NCI-H1436 treated with DMSO at 0.1 percent for 48 hours (cell line): ENCODE measurements at regions not wholly inside any gene's neighbourhood (a gene's known extent, or its start where the extent isn't known, plus 50 kb on each side); places are given as distances from the start of the nearest gene placed in this dataset.

Experiments
- DNase-seq: peaks from one replicate; lab custom pipeline; 2025; lab: John Stamatoyannopoulos, UW

DNA sequence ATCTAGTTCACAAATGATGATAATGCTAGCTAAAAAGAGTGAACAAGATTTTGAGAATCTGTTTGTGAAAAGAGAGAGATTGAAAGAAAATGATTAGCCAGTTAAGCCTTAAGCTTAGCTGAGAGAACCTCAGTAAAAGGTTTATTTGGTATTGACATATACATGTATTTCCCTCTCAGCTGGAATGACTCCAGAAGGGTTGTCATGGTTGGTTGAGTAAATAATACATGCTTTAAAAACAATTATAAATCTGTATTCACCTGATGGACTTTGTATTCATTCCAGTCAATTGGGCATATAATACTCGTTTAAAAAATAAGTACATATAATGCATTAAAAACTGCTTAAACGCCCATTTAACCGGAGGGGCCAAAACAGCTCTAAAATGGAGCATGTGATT lies 181.4 kb downstream of the GRB14 start:
- DNase-seq, result no peak

DNA sequence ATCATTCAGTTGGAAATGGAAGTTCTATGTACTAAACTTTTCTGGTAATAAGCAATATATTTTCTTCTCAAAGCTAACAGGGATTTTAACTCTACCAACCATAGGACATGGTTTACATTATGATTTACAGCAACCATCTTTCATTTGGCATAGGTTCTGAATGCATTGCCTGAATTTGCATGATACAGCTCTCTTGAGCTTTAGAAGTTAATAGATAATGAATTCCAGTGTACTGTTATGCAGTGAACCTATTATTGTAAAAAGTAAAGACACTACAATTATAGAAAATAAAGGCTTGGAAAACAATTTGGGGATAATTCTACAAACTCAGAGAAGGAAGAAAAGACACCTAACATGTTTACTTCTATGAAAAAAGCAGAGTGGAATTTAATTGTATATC lies 182.0 kb downstream of the GRB14 start:
- DNase-seq, result no peak

DNA sequence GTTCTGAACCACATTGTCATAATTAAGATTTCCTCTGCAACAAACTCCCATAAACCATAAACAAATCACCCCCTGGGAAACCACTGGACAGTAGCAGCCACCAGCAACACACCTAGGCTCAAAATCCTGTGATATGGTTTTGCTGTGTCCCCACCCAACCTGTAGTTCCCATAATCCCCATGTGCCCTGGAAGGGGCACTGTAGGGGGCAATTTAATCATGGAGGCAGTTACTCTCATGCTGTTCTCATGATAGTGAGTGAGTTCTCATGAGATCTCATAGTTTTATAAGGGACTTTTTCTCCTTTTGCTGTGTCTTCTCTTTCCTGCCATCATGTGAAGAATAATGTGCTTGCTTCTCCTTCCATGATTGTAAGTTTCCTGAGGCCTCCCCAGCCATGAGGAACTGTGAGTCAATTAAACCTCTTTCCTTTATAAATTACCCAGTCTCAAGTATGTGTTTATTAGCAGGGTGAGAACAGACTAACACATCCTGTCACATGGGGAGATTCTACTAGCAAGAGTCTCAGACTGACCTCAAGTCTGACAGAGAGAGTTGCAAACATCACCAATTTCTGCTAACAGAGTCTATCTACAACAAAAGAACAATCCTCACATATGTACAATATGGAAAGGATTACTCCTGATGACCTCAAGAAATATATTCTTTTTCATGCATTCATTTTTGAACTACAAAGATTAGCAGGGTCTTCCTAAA lies 182.6 kb downstream of the GRB14 start:
- DNase-seq, result no peak

DNA sequence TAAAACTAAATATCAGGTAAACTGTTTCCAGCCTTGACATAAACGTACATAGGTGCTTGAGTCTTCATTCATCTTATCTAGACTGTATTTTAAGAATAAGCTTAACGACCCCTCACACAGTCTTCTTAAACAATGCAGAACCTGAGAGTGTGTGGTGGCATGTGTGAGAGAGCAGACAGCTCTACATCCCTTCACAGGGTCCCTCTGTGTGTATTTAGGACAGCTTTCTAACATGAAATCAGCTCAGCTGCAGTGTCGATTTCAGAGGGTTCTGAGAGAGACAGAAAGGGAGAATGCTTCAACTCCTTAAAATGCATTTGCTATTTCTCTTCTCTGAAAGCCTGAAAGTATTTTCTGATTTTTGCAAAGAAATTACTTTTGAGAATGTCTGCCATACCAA lies 185.2 kb downstream of the GRB14 start:
- no peak for DNase-seq

DNA sequence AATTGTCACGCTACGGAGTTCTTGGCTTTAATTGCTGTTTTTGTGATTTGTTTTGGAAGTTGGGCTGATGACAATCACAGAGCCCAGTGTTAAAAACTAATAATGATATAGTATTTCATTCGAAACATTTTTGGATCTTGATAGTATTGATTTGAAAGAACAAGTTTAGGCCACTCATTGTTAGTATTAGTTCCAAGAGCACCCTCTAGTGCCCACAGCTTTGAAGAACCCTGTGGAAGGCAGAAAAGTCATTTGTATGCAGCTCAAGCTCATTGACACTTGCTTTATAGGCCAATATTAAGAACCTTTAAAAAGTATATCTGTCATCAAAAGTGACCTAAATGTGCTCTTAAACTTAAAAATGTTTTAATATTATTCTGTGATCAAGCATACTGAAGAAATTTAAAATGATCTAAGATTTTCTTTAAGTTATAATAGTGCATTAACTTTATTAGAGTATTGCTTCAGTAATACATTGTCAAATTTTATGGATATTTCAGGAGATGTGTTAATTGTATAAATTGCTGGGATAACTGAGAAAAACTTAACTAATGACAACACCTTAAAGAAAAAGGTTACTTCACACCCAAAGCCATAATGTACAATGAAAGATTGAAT lies 191.0 kb downstream of the GRB14 start:
- peak; percentile 48 for DNase-seq

DNA sequence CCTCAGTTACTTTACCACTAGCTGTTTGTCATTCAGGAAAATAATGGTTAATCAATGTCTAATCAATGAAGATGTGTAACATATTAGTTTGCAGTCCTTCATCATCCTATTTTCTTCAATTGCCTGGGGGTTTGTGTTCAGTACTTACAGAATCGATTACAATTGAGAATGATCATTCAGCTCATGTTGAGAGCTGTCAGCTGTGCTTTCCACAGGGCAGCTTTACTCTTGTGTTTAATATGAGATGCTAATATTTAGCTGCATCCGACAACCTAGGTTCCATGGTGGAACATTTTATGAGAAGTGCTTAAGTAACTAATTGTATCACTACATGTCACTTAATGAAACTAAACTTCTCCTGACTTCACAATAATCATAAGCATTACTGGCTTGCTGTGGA lies 191.9 kb downstream of the GRB14 start:
- DNase-seq, result no peak

DNA sequence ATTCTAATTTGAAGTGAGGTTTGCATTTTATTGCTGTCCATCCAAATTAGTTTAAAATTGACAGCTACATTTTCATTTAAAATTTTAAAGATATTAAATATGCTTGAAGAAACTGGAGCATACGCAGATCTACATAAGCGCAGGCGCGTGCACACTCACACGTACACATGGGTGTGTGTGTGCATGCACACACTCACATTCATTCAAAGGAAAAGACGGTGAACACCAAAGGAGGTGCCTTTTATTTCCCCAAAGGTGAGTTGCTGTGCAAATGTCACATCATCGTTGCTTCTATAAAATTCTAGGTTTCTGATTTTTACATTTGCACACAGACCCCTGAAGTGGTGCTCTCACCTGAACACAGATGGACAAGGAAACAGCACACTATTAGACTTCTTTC lies 194.2 kb downstream of the GRB14 start:
- DNase-seq, result no peak

DNA sequence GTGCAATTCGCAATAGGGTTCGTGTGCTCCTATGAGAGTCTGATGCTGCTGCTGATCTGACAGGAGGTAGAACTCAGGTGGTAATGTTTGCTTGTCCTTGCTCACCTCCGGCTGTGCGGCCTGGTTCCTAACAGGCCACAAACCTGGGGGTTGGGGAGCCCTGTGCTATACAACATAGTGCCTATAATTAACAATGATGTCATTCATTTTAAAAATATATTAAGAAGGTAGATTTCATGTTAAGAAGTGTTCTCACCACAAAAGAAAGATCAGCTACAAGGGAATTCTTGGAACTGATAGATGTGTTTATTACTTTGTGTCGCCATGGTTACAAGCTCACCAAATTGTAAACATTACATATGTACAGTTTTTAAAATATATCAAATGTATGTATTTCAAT lies 200.5 kb downstream of the GRB14 start:
- DNase-seq, result no peak

DNA sequence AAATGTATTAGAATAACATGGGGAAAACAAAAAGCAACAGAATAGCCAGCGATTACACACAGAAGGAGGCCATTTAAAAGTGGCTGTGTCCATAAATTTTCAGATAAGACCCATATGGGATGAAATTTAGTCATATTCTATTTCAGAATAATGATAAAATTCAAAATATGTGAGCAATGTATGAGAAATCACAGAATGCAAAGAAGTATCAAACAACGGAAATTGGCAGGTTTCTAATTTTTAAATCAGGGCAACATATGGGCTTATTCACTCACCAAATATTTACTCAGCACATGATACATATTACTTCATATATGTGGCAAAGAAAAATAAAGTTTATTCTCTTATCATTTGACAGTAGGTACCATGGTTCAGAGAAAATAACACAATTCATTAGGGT lies 208.5 kb downstream of the GRB14 start:
- DNase-seq, result no peak

DNA sequence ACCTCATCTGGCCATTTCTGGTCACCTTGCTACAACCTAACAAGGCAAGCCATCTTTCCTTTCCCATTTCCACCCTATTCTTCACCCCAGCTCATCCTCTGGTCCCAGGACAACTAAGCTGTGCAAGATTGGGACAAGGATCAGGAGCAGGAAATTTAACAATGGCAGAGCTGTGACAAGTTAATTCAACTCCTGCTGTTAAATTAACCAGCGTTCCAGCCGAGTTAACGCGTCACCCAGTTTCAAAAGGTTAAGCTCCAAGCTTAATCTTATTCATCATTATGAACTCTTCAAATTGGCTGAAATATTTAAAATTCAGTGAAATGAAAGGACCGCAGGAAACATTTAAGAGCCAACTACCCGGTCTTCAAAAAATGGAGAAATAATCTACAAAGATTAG lies 231.9 kb downstream of the GRB14 start:
- DNase-seq, result no peak

DNA sequence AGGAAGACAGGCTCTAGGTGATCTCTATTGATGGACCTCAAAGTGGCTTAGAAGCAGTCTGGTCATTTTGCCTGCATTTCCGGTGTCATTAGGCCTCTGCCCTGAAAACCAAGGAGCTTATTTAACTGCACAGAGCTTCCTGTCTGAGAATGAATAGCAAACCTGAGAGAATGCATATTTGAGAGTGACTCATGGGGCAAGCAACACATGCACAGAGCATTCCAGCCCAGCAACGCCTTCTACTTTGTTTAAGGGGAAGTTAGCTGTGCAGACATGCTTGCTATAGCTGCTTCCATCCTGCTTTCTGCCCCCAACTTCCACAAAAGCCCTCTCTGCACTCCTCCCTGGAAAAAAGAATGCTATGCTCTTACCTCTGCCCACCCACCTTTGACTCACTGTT lies 232.8 kb downstream of the GRB14 start:
- no peak for DNase-seq

DNA sequence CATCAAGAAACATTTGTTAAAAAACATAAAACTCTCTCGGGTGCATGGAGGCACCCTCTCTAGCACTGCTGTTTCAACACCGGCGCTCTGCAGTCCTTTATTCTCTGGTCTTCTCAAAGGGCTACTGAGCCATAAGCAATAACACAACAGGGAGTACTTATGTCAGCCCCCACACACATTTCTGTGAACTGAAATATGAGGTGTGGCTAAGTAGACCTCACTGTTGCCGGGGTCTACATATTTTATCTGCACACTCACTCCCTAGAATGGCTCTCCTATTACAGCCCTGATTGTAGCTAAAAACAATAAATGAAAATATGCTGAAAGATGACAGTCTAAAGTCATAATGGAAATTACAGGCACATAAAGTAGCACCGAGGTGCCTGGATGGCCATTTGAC lies 235.1 kb downstream of the GRB14 start:
- no peak for DNase-seq

DNA sequence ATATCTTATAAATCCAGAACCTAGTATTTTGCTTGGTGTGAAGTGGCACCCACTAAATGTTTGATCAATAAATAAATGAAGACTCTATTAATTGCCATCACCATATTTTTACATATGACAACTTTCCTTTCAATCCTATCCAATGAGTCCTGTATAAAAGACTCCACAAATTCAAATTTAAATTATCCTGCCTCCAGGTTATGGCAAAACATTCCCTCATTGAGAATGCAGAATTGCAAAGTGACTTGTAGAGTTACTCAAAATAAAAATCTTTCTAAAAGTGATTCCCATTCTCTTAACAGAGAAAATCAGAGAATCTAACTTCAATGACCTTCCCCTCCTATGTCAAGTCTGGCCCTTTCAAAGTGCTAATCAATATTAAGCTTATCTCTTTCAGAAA lies 236.8 kb downstream of the GRB14 start:
- DNase-seq, result no peak

DNA sequence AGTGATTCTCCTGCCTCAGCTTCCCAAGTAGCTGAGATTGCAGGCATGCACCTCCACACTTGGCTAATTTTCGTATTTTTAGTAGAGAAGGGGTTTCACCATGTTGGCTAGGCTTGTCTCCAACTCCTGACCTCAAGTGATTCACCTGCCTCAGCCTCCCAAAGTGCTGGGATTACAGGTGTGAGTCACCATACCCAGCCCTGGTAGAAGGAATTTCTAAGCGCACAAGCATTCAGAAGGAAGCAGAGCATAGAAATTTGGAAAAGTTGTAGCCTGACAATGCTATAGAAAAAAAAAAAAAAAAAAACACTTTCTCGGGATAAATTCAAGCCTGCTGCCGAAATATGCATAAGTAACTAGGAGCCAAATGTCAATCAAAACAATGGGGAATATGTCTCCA lies 249.4 kb downstream of the GRB14 start:
- no peak for DNase-seq

DNA sequence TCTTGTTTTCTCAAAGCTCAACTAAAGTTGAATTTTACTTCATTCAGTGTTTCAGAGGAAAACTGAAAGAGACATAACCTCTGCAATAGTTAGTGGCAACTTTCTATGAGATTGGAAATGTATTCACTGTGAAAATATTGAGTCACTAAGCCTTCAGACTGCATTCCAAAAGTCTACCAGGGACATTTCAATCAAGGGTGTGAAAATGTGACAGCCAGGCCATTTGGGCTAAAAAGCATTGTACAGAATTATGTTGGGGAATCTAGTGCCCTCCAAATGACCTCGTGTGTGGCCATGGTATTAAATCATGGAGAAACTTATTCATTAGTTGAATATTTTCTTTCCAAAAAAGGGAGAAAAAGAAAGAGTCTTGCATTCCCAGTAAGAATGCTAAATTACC lies 251.9 kb downstream of the GRB14 start:
- no peak for DNase-seq

DNA sequence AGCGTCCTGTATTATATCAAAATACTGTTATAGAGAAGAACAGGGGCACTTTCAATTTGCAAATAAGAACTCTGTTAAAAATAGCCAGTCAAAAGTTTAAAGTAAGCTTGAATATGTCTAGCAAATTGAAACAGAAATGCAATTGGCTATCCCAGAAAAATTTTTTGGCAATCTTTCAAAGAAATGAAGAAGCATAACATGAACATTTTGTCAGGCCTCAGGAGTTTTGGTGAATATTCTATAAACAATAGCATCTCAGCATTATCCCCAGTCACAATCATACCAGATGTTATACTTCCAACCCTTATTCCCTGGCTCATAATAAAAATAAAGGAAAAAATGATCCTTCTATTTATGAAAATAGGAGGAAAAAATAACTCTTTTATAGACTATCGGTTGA lies 252.4 kb downstream of the GRB14 start:
- DNase-seq, result no peak

DNA sequence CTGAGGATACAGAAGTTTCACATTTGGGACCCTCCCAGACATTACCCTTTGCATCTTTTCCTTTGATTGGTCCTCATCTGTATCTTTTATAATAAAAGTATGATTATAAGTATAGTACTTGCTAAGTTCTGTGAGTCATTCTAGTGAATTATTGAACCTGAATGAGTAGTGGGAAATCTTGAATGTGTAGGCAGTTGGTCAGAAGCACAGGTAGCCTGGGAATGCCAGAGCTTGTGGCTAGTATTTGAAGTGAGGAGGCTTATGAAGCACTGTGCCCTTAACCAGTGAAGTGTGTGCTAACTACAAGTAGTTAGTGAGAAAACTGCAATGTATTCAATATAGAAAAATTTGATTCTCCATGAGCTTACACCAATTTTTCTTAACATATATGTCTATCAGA lies 257.6 kb downstream of the GRB14 start:
- no peak for DNase-seq

DNA sequence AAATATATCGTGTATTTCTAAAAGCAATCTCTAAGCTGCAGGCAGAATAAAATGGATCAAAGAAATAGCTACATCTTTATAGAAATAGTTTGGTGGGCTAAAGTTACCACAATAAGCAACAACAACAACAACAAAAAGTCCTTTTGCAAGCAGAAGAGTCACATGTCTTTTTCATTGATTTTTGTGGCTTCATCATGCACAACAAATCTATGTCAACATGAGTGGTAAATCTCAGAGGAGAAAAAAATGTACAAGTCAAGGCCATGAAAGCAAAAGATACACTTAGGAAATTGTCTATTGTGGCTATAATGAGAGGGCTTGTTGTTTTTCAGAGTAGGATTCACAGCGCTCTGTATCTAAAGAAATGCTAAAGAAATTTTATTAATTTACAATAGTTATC lies 269.7 kb downstream of the GRB14 start:
- no peak for DNase-seq

DNA sequence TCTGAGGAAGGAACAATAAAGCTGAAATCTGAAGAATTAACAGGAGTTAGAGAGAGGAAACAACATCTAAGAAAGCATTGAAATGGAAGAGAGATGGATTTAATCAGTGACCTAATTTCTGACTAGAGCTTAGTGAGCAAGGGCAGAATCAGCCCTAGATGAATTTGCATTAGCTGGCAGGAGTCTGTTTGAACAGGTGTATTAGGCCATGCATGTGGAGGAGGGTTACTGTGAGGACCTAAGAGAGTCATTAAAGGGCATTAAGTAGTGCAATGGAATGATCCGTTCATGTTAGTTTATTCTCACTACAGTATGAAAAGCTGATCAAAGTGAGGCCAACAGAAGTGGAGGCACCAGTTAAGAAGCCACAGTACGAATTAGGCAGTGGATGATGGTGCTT lies 285.3 kb downstream of the GRB14 start:
- DNase-seq, result peak; percentile 26

DNA sequence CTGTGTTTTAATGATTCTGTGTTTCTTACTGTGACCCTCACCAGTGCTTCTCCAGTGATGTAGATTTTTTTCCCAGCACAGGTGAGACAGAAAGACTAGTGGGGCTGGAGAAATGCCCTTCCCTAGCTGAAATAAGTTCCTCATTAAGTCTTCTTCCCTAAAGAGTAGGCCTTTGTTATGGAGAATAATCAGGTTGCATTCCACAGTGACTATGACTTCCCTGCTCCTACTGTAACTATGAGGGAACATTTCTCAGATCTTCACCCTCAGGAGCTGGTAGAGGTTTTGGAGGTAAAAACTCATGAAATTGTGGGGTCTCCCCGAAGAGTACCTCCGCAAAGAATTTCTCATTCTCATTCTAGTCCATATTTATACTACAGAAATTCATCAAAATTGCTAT lies 286.2 kb downstream of the GRB14 start:
- no peak for DNase-seq

DNA sequence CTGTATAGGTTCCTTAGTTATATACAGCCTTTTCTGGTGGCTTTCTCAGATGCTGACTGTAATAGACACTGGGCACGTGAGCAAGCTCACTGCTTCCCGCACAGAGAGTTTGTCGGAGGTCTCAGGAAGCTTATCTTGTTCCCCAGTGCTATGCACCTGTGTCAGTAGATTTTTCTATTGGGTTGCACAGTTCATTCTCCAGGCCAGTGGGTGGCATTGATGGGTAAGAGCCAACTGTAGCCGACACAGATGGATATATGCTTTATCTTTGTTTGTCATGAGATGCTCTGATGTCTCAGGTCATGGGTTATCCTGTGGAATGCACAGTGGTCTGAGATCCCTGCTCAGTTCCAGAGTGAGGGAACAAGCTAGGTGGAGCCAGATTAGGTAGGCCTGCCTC lies 293.0 kb downstream of the GRB14 start:
- DNase-seq, result no peak

DNA sequence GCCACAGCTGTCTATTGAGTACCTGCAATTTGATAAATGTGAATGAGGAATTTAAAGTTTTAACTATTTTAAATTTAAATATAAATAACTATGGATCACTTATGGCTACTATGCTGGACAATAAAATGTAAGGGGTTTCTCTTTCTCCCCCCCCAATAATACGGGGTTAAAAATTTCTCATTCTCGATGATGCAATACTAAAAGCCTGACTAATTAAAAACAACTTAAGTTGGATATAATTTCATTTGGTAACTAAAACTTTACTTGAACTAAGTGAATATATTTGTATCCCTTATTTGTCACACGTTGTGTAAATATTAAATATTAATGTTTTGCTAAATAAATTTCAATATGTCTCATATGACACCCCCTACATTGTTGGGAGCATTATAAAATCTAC lies 297.3 kb downstream of the GRB14 start:
- DNase-seq, result no peak

DNA sequence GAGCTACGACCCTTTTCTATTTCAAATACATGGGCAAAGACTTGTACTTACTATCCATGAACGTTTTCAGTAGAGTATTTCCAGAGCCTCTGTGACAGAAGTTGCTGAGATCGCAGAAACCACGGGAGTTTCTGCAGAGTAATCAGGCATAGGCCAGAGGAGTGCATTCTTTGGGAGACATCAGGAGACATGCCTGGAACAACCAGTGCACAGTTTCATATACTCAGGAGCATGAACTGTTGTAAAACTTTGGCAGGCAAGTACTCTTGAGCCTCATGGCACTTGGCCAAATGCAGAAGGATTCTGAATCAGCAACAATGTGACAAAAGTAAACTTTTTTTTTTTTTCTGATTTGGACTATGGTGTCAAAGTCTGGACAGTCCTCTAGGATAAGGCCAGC lies 307.1 kb downstream of the GRB14 start:
- no peak for DNase-seq

DNA sequence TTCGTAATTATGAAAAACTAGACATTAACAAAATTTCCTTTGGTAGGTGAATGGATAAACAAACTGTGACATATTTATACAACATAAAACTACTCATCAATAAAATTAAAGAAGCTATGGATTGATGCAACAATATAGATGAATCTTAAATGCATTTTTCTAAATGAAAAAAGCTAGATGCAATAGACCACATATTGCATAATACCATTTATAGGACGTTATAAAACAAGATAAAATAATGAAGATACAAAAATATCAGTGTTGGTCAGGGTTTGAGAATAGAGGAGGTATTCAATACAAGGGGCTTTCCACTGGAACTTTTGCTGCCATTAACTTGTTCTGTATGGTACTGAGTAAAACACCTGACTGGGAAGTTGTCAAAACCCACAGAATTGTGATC lies 314.4 kb downstream of the GRB14 start:
- DNase-seq, result no peak
